ENCODE measurements at regions not wholly inside any gene's neighbourhood (a gene's known extent, or its start where the extent isn't known, plus 50 kb on each side); places are given as distances from the start of the nearest gene placed in this dataset.
"Not testable (repeated sequence)": the region's sequence is repeated elsewhere in the genome, so short reads cannot be mapped to it uniquely, and the experiment has no call there.

DNA sequence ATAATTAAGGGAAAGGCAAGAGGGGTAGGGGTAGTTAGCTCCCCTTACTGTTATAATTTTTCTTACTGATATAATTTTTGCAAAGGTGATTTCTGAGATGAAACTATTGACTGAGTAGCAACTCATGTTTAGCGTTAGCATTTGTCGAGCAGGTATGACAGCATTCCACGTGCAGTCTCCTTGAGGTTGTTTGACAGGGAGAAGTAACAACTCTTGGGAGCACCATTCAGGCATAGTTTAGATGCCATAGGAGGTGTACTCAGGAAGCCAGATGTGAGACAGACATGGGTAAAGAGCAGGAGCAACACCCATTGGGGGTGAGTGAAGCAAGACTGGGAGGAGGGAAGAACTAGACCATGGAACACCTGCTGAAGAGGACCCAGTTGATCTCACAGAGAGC, 96.6 kb upstream of the KLF6 start:
- DNase-seq, result no peak

DNA sequence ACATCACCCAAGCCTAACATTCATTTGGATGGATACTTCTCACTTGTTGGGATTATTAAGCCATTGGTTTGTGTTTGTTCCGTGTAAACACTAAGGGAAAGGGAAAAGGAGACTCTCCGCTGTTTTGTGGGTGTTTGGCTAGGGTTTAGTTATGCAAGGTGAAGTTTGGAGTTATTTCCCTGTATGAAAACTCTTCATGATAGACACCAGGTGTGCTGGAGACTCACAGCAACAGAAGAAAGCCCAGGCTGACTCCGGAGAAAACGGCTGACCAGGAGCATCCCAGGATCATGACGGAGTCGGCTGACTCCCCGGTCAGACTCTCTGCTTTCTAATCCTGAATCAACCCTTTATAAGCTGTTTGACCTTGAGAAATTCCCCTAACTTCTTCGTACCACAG, 94.1 kb upstream of the KLF6 start:
- no peak for DNase-seq

DNA sequence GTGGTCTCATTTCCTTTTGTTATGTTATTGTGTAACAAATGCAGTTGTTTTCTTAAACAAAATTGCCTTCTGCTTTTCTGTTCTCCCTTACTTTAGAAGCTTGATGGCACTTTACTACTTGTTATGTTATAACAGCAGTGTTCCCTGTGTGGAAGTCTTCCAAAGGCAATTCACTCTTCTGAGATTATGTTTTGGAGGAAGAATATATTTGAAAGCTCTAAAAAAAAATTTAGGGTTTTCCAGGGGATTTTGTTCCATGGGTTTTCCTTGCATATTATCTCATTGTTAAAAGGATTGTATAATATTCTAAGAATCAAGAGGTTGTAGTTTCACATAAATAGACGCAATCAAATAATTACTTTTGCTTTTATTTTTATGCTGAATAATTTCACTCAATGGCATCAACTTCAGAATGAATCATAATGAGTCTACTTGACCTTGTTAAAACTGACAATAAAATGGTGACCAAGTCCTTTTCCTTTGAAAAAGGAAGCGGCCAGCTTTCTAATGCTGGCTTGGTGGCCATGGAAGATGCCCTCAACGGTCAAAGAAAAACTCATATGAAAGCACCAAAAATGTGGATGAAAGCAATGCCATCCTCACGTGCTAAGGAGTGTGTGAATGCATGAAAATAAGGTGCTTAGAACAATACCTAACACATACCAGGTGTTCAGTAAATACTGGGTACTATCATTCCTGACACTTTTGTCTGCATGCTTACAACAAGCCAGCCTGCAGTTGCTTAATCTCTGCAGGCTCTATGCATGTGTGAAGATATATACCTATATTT, 92.4 kb upstream of the KLF6 start:
- no peak for DNase-seq

DNA sequence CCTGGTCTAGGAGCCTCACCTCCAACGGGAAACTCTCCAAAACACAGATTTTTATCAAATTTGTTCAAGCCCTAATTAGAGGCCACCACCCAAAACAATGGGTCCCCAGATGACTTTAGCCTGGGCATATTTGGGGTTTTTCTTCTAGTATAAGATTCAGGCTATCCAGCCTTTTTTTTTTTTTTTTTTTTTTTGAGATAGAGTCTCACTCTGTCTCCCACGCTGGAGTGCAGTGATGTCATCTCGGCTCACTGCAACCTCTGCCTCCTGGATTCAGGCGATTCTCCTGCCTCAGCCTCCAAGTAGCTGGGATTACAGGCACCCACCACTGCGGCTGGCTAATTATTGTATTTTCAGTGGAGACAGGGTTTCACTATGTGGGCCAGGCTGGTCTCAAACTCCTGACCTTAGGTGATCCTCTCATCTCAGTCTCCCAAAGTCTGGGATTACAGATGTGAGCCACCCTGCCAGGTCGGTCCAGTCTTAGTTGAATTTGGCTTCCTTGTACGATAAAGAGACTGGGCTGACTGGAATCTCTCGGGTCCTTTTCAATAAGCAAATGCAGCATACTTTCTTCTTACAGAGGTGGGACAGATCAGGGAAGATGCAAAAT, 91.4 kb upstream of the KLF6 start:
- DNase-seq, result no peak

DNA sequence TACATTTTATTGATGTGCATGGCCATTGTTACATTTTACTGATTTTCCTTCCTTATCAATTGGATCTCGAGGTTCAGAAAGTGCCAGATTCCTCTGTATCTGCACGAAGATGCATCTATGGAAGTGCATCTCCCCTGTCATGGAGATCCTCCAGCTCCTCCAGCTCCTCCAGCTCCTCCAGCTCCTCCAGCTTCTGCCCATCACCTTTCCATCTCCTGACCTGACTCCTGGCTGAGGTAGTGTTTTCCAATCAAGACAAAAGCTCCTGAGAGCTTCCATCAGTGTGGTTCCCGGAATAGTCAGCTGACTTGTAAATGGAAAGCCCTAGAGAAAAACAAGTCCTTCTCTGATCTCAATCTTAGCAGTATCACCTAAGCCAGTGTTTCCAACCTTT, 90.8 kb upstream of the KLF6 start:
- DNase-seq, result no peak

DNA sequence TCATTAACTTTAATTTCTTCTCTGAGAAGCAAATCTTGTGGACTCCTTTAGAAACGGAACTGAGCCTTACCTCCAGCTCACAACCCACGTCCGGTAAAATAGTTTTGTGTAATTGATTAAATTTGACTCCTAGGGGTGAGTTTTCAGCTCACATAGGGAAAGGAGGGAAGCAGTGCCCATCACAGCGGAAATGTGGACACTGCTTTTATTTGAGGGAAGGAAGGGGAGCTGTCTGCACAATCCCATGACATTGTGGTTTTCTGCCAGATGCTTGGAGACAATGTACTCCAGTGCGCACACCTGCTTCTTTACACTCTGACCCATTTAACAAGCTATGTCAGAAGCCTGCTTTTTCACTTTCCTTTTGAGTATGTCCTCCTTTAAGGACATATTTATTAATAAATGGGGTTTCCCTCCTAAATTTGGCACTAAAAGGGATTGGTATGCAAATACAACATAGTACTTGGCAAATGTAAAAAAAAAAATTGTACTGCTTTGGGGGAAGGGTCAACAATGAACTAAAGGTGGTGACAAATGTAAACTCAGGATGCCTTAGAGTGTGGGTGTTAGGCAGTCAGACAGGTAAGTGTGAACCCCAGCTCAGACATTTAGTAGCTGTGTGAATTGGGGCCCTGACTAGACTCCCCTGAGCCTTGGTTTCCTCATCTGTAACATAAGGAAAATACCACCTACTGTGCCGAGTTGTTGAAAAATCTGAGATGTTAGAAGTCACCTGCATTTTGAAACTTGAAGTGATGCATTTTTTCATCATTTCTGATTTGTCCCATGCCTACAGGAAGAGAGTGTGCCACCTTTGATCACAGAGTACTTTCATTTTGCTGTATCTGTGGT, 90.2 kb upstream of the KLF6 start:
- DNase-seq, result peak; percentile 28

DNA sequence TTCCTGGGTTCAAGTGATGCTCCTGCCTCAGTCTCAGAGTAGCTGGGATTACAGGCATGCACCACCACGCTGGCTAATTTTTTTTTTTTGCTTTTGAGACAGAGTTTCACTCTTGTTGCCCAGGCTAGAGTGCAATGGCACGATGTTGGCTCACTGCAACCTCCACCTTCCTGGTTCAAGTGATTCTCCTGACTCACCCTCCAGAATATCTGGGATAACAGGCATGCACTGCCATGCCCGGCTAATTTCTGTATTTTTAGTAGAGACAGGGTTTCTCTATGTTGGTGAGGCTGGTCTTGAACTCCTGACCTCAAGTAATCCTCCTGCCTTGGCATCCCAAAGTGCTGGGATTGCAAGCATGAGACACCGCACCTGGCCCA, 89.6 kb upstream of the KLF6 start:
- not testable (repeated sequence) for DNase-seq

DNA sequence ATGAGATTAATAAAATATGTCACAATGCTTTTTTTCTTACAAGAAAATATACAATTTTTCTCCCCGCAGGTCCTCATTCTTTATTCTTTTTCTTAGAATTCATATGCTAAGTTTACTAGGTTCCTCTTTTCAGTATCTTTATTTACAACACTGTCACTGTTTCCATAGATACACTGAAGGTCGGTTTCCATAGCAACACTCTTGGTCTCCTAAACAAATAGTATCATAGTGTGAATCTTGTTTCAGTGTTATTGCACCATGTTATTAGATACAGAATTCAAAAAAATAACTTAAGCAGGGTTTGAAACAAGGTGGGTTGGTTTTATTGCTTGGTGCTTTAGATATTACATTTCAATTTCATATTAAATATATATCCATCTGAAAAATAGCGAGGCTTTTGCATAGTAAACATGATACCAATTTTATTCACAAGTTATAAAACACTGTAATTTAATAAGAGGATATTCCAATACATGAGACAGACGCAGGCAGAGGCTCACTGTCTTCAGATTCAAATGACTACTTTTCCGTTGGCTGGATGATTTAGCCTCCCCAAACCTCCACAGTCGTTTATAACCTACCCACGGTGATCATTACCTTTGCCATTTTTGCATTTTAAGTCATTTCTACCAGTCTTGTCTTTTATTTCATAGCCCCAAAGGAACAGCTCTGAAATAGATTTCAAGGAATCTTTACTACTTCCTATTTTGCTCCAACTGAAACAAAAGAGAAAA, 88.9 kb upstream of the KLF6 start:
- DNase-seq, result no peak

DNA sequence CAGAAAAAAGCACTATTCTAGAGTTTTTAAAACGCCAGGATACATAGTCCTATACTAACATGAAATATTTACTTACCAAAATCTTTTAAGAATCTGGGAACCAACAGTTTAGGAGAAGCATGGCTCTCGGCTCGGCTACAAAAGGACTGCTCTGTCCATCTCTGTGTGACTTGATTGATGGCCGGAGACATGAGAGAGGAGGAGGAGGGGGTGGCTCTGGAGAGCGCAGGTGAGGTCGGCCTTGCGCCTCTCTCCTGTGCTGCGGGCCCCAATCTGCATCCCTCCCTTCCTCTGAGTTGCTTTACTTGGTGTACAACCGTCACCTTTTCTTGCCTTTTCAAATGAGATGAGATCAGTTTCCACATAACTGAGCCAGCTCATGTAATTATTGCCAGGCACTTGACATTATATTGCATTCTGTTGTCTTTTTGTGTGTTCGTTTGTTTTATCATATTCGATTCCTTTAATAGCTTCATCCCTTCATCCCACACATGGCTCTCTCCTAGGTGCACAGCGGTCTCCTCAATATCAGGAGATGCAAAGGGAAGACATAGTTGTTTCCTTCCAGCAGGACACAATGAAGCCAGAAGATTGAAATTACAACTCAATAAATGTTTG, 87.8 kb upstream of the KLF6 start:
- DNase-seq, result no peak

DNA sequence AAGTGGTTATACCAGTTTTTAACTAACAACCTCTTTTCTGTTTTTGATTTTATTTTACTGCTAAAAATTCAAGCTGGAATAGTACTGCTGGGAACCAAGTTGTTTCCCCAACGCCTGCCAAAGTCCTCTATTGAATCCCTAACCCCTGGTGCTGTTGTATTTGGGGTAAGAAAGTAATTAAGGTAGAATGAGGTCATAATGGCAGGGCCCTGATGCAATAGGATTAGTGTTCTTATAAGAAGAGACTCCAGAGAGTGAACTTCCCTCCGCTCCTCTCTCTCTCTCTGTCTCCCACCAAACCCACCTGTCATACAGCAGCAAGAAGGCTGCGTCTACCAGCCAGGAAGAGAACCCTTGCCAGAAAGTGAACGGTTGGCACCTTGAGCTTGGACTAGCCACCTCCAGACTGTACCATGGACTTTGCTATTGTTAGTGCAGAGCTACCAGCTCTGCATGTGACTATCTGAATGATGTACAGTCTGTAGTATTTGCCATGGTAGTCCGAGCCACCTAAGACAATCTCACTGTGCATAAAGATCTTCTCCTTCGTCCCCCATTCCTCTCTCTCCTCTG, 86.5 kb upstream of the KLF6 start:
- DNase-seq, result no peak

DNA sequence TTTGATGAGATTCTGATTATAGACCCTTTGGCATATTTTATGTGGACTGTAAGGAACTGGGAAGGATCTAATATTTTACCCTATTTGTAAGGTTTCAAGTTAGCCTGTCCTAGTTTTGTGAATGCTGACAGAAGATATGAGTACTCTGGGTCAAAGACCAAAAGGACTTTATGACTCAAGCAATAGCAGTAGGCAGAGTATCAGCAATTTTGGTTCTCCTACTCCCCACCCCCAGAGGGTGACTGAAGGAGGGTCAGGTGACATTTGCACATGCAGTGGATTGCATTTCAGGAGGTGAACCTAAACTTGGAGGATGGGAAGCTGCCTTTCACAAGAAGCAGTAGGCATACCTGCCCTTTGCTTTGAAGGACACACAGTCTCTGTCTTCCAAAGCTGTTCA, 84.0 kb upstream of the KLF6 start:
- DNase-seq, result no peak

DNA sequence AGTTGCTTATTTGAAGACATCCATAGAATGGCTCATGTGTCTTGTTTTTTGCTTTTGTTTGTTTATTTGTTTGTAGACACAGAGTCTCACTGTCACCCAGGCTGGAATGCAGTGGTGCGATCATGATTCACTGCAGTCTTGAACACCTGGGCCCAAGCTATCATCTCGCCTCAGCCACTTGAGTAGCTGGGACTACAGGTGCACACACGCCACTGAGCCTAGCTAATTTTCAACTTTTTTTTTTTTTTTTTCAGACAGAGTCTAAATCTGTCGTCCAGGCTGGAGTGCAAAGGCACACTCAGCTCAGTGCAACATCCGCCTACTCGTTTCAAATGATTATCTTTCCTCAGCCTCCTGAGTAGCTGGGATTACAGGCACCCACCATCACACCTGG, 83.3 kb upstream of the KLF6 start:
- DNase-seq, result no peak

DNA sequence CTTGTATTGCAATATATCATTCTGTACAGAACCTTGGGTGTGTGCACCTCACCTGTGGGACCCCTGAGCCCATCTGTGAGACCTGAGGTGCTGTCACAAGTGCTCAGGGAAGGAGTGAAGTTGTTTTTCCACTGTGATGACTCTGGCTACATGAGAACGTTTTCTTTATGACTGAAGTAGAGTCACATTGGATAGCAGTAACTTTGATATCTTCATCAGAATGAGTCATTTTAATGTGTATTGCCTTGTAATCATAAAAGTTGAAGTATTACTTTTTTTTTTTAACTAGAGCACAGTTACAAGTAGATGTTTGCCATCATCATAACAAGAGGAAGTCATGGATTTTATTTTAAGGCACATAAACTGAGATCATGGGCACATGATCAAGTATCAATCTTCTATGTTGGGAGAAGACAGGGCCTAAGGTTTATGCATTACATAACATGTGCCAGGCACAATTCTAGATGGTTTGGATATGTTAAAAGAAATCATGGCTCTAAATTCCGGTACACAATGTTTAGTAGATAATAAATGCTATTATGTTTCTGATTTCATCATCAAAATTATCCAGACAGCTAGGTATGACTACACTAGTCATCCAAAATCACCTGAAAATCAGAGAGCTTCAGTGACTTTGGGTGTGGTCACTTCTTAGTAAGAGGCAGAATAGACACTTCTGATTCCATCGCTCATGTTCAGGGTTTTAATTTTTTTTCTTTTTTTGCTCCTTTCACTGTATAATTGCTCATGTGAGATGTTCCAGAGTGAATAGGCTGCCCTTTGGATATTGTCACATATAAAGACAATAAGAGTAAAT, 82.7 kb upstream of the KLF6 start:
- no peak for DNase-seq

DNA sequence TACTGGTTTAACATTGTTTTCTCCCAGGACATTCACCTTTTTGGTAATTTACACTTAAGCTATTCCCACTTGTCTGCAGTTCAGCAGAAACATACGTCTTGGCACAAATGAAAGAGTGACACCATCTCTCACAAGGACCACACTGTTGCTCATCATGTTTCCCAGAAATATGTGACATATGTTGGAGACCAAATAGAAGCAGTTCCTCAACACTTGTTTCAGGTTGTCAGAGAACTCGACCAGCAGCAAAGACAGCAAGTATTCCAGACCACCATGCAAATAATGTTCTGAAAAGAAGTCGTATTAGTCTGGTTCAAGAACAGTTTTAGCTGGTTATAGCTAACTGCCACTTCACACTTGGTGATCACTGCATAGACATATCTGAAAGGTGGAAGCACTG, 81.3 kb upstream of the KLF6 start:
- DNase-seq, result no peak

DNA sequence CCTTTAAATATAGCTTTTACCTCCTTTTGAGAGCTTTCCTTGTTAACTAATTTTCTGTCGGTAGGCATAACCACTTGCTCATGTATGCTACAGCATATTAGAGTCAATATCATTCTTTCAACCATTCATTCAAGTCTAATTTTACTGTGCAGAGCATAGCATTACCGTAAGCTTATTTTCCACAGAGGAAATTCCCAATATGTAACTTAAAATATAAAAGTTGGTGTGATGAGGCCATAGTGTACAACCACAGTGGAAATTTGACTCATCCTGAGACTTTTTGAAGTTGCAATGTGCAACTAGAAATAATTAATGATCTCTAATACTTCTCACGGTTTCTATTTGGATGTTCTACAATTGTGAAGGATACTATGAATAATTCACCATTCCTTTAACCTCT, 80.6 kb upstream of the KLF6 start:
- DNase-seq, result no peak

DNA sequence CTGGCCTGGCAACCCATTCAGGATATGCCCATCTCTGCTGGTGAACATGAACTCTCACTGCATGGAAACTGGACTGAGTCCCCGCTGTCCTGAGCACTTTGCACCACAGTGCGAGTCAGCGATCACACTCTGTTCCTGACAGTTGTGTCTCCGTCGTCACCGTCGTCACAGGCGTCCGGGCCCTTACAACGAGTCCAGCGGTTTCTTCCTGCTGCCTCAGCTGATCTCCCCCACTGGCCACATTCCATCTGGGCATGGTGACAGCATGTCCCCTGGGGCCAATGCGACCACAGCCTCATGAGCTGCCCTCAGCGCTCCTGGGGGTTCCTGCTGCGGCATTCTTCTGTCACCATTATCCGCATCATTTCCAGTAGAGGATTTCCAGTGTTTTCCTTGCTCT, 76.8 kb upstream of the KLF6 start:
- no peak for DNase-seq

DNA sequence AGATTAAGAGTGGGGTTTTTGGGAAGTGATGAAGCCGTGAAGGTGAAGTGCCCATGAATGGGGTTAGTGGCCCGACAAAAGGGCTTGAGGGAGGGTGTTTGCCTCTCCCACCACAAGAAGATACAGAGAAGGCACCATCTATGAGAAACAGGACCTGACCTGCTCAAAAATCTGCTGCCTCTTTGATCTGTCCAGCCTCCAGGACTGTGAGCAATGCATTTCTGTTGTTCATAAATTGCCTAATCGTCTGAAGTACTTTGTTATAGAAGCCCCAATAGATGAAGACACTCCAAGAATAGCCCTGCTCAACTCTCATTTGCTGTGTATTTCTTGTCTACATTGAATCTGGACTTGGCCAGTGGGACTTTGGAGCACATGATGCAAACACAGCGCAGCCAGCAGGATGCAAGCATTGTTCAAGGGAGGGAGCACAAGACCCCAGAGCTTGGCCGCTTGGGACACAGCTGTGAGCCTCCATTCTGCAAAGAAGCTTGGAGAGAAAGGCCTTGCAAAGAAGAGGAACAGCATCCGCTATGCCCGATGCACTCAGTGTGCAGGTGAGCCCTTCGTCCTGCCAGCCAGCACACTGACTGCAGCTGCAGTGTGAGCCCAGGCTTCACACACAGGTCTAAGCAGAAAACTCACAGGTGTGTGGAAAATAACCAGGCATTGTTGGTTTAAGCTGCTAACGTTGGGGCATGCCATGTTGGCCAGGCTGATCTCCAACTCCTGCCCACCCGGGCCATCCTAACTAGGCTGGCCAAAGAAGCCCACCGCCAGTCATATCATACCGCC, 73.2 kb upstream of the KLF6 start:
- DNase-seq, result no peak

DNA sequence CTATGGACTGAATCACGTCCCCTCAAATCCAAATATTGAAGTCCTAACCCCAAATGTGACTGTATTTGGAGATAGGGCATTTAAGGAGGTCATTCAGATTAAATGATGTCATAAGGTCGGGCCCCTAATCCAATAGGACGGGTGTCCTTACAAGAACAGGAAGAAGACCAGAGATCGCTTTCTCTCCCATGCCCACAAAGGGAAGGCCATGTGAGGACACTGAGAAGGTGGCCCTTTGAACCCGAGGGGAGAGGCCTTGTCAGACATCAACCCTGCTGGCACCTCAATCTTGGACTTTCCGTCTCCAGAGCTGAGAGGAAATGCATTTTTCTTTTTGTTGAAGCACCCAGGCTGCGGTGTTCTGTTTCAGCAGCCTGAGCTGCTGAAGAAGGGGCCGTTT, 72.3 kb upstream of the KLF6 start:
- DNase-seq, result no peak

DNA sequence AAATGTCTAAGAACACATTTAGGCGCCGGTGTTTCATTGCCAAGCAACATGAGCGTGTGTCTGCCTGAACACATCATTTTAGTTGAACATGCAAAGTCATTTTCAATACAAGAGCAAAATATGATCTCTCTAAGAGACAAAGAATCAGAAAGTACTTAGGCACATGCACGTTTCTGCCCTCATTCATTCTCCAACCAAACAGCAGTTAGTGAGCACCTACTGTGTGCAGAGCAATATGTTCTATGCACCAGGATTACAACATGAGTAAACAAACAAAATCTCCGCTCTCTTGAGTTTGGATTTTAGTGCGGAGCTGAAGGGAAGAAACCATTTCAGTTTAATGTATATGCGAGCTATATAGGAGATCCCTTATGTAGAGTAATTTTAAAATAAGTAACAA, 71.6 kb upstream of the KLF6 start:
- DNase-seq, result no peak

DNA sequence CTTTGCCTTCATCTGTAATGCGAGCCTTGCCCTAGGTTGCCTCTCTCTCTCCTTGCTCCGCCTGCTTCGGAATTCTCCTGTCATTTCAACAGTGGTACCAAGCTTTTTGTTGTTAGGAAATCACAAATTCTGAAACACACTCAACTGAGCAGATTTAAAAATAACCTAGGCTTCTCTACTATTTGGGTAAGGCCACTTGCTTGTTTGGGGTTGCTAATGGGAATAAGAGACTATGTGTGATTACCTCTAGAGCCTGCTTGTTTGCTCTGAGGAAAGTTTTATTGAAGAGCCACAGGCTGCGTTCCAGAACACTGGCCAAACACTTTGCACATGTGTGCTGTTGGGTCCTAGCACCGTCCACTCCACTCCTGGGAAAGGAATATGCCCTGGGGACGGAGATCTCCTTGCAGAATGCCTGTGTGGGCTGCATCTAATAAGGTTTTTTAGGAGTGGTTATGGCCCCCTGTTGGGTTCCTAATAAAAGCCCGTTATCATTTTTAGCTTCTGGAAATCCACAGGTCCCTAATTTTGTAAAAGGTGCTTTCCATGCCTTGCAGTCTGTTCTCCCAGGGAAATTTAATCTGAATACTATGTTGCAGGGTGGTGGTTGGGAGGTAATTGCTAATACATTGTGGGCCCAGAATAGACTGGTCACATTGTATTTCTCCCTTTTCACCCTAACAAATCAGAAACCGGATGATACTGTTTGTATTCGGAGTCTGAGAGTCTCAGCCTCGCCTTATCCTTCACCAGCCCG, 68.7 kb upstream of the KLF6 start:
- no peak for DNase-seq
